ENCODE measurements at regions not wholly inside any gene's neighbourhood (a gene's known extent, or its start where the extent isn't known, plus 50 kb on each side); places are given as distances from the start of the nearest gene placed in this dataset.

DNA sequence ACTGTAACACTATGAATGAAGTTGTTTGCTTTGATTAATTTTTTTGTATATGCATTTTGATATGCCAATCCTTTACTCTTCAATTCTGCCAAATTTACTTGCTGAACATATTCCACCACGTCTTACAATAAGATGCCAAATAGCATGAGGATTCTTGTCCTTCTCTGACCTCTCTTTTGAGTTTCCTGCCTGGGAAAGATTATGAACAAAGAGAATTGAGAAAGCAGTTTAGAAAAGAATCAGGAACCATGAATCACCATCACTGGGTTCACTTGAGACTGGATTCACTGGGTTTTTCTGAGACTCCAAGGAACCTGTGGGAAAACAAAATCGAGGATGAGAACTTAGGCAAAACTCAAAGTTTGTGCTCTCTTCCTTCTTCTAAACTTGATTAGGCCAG, 256.5 kb downstream of the CETN3 start:
- H3K4me3 ChIP-seq (ENCODE audit: low read length) = no peak overlapping the region
- no peak for TF ChIP-seq ZNF274 (IDR thresholded peaks at IDR 0.05; ENCODE audit: low read depth, low read length)

DNA sequence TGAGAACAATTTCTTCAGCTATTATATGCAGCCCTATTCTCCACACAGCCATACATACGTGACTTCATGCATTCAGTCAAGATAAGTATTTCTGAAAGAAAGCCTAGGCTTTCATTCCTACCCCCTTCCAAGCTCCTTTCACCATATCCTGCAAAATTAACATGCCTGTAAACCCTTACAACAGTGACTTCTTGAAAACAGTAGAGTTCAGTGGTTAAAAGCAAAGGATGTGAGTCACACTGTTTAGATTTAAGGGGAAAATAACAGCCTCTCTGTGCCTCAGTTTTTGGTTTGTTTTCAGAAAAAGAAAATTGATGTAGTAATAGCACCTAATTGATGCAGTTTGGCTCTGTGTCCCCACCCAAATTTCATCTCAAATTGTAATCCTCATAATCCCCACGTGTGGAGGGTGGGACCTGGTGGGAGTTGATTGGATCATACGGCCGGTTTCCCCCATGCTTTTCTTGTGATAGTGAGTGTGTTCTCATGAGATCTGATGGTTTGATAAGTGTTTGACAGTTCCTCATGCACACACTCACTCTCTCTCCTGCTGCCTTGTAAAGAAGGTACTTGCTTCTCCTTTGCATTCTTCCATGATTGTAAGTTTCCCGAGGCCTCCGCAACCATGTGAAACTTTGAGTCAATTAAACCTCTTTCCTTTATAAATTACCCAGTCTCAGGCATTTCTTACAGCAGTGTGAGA, 264.8 kb downstream of the CETN3 start:
- TF ChIP-seq ZNF274 (IDR thresholded peaks at IDR 0.05; ENCODE audit: low read depth, low read length) = no peak
- H3K4me3 ChIP-seq (ENCODE audit: low read length) = no peak overlapping the region

GRCh38 chr5:90142541-90142940, 267.0 kb downstream of the CETN3 start:
- TF ChIP-seq ZNF274 (IDR thresholded peaks at IDR 0.05; ENCODE audit: low read depth, low read length) = no peak
- no peak overlapping the region for H3K4me3 ChIP-seq (ENCODE audit: low read length)

GRCh38 chr5:90141984-90142383, 267.6 kb downstream of the CETN3 start:
- no peak for TF ChIP-seq ZNF274 (IDR thresholded peaks at IDR 0.05; ENCODE audit: low read depth, low read length)
- H3K4me3 ChIP-seq (ENCODE audit: low read length) = no peak overlapping the region

- TF ChIP-seq ZNF274 (IDR thresholded peaks at IDR 0.05; ENCODE audit: low read depth, low read length) = no peak
- H3K4me3 ChIP-seq (ENCODE audit: low read length) = no peak overlapping the region
Observed at GRCh38 chr5:90136952-90137528, 272.5 kb downstream of the CETN3 start.

GRCh38 chr5:90135779-90136378, 273.7 kb downstream of the CETN3 start:
- H3K4me3 ChIP-seq (ENCODE audit: low read length) = no peak overlapping the region
- TF ChIP-seq ZNF274 (IDR thresholded peaks at IDR 0.05; ENCODE audit: low read depth, low read length) = no peak

DNA sequence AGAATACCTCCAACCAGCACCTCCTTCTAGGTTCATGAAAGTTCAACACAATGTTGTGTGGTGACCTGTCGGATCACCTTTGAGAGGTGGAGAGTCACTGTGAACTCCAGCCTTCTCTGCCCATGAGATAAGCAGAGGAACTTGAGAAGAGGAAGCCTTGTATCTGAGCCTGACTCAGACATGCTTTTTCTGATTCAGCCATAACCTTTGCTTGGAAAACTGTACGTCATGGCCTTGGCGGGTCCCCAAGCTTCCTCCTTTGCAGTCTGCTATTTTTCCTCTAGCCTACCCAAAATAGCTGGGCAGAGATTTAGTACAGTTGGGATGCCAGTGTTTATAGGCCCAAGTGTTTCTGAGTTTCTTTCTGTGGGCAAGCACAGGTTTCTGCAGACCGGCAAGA, 274.7 kb downstream of the CETN3 start:
- no peak for TF ChIP-seq ZNF274 (IDR thresholded peaks at IDR 0.05; ENCODE audit: low read depth, low read length)
- no peak overlapping the region for H3K4me3 ChIP-seq (ENCODE audit: low read length)

- H3K4me3 ChIP-seq (ENCODE audit: low read length) = no peak overlapping the region
- TF ChIP-seq ZNF274 (IDR thresholded peaks at IDR 0.05; ENCODE audit: low read depth, low read length) = no peak
Observed at GRCh38 chr5:90134381-90134780, 275.2 kb downstream of the CETN3 start.

DNA sequence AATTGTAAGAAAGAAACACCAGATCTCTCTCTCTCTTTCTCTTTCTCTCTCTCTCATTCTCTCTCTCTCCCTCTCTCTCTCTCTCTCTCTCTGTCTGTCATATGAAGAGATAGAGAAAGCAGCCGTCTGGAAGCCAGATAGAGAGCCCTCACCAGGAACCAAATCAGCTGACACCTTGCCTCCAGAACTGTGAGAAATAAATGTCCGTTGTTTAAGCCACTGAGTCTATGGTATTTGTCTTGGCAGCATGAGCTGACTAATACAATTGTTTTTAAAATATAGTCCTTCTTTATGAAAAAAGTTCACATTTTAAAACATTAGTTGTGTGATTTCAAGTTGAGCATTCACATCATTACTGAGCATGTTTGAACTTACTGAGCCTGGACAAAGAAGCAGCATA, 275.6 kb downstream of the CETN3 start:
- TF ChIP-seq ZNF274 (IDR thresholded peaks at IDR 0.05; ENCODE audit: low read depth, low read length) = no peak
- H3K4me3 ChIP-seq (ENCODE audit: low read length) = no peak overlapping the region

GRCh38 chr5:90131383-90132133, 278.0 kb downstream of the CETN3 start:
- no peak for TF ChIP-seq ZNF274 (IDR thresholded peaks at IDR 0.05; ENCODE audit: low read depth, low read length)
- peak overlapping the region; percentile 16; the same call in 1 of the 2 replicates for H3K4me3 ChIP-seq (ENCODE audit: low read length)

GRCh38 chr5:90128551-90128950, 281.0 kb downstream of the CETN3 start:
- TF ChIP-seq ZNF274 (IDR thresholded peaks at IDR 0.05; ENCODE audit: low read depth, low read length) = no peak
- H3K4me3 ChIP-seq (ENCODE audit: low read length) = no peak overlapping the region

DNA sequence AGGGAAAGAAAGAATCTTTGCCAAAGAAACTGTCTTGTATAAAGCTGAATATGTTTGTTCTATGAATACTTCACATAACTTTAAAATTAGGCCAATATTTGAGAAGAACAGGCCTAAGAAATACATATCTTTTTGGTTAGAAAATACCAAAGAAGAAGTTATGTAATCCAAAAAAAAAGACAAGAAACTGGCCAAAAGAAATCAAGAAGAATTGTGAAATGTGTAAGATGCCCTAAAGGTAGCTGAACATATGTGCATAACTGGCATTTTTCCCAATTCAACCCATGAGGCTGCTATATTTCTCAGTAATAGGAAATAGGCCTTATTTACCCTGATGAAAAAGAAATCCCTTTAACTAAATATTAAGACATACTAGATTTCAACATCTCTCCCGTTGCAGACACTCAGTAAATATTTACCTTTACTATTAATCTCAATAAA, 290.0 kb downstream of the CETN3 start:
- no peak for TF ChIP-seq ZNF274 (IDR thresholded peaks at IDR 0.05; ENCODE audit: low read depth, low read length)

DNA sequence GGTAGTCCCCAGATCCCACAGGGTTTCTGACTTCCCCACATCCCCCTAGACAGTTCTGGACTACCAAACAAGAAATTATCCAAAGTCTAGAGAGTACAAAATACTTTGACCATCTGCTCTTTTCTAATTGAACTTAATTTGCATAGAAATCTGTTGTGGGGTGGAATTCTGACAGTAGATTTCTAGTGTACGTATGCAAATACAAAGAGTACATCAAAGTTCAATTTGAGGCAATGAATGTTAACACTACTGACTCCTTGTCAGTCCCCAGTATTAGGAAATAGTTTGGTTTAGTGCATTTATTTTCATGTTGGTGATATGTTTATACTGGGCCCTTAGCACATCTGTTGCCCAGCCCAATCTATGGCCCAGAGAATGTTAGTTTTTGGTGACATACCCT, 292.6 kb downstream of the CETN3 start:
- no peak overlapping the region for H3K4me3 ChIP-seq (ENCODE audit: low read length)
- no peak for TF ChIP-seq ZNF274 (IDR thresholded peaks at IDR 0.05; ENCODE audit: low read depth, low read length)

More for the DNA sequence above, 290.0 kb downstream of the CETN3 start:
- no peak overlapping the region for H3K4me3 ChIP-seq (ENCODE audit: low read length)

DNA sequence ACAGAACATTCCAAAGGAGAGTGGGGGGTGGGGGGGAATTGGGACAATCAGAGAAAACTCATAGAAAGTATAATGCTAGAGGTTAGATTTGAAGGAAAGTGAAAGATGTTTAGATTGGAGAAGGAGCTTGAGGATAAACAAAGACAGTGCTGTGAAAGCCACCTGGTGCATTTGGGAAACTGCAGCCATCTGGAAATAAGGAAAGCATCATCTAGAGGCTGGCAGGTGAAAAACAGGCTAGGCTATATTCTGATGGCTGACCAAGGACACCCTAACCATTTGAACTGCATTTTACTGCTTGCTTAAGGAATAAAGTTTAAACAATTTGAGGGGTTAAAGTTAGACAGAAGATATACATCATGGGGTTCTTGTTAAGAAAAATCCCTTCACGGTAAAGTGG, 296.4 kb downstream of the CETN3 start:
- TF ChIP-seq ZNF274 (IDR thresholded peaks at IDR 0.05; ENCODE audit: low read depth, low read length) = no peak
- no peak overlapping the region for H3K4me3 ChIP-seq (ENCODE audit: low read length)

Data from GM08714 (cell line).